ENCODE measurements at regions not wholly inside any gene's neighbourhood (a gene's known extent, or its start where the extent isn't known, plus 50 kb on each side); places are given as distances from the start of the nearest gene placed in this dataset.

DNA sequence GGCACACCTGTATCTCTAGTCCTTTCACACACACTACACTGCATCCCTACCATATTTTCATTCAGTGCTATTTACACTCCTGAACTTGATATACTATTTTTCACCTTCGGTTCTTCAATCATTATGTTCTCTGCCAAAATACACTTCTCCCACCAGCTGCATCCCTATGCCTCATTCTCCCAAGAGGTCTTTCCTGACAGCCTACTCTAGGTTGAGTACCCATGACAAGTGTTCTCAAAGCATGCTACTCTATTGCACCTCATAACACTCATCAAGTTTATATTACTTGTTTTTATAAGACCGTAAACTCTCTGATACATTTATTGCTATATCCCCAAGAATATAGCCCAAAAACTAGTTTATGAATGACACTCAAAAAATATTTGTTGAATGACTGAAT is 549.5 kb downstream of the PYDC2 start (continued):
- TF ChIP-seq EGR1 (IDR thresholded peaks at IDR 0.05; ENCODE audit: low read depth in 2 of 2) (no peak), GABPA (IDR thresholded peaks at IDR 0.05 in 1 of 2, conservative IDR thresholded peaks at IDR 0.05 in 1 of 2) (no peak)

DNA sequence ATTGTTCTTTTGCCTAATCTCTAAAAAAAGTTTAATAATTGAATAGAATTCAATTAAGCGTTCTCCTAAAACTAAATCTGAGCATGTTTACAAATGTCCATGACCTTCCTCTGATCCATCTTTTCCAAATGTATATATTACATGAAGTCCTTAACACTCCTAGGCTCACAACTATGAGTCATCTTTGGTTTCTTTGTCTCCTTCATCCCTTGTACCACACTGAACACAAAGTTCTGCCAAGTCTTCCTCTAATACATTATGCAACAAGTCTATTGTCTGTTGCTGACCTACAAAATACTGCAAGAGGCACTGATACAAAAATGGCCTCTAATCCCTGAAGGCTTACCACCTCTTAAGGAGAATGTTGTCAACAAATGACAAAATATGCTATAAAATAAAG is 550.2 kb downstream of the PYDC2 start:
- H3K9ac ChIP-seq (ENCODE audit: low read depth in 1 of 2, low read length in 2 of 2), result no peak overlapping the region
- H3K27ac ChIP-seq (ENCODE audit: low read depth in 1 of 2, low read length in 2 of 2), result no peak overlapping the region
- WGBS, result 88% methylated on average over 1 of the region's 1 CpG
- H3K9me3 ChIP-seq (ENCODE audit: control insufficient read depth in 4 of 4, low read length in 3 of 4), result peaks cover 0 to 2% (median 0%) of the 10 kb centered on the region in 4 donors
- H3K4me3 ChIP-seq (ENCODE audit: low read depth in 1 of 3, low read length in 3 of 3), result no peak overlapping the region
- H3K36me3 ChIP-seq (ENCODE audit: control insufficient read depth in 4 of 4, insufficient read depth in 3 of 4, low read depth in 1 of 4, low read length in 3 of 4), result no peaks in the 10 kb centered on the region
- DNase-seq (ENCODE audit: low spot score), result no peak
- H3K4me1 ChIP-seq (ENCODE audit: control insufficient read depth in 4 of 4, insufficient read depth in 4 of 4, low read length in 3 of 4), result no peaks in the 10 kb centered on the region
- H3K27me3 ChIP-seq (ENCODE audit: control insufficient read depth in 4 of 4, insufficient read depth in 4 of 4, low read length in 3 of 4), result peaks cover 0 to 6% (median 0%) of the 10 kb centered on the region in 4 donors
- no peak for TF ChIP-seq JUND (IDR thresholded peaks at IDR 0.05)
- no peak for TF ChIP-seq ATF3 (IDR thresholded peaks at IDR 0.05)
- no peak for TF ChIP-seq GABPA (IDR thresholded peaks at IDR 0.05 in 1 of 2, conservative IDR thresholded peaks at IDR 0.05 in 1 of 2)
- TF ChIP-seq RXRA (IDR thresholded peaks at IDR 0.05), result no peak
- TF ChIP-seq FOXA1 (IDR thresholded peaks at IDR 0.05), result no peak
- no peak for TF ChIP-seq NR2F2 (IDR thresholded peaks at IDR 0.05)
- TF ChIP-seq FOXA2 (IDR thresholded peaks at IDR 0.05), result no peak
- no peak for TF ChIP-seq EGR1 (IDR thresholded peaks at IDR 0.05; ENCODE audit: low read depth in 2 of 2)
- no peak for TF ChIP-seq ZBTB33 (IDR thresholded peaks at IDR 0.05)
- TF ChIP-seq, protein P1, sequence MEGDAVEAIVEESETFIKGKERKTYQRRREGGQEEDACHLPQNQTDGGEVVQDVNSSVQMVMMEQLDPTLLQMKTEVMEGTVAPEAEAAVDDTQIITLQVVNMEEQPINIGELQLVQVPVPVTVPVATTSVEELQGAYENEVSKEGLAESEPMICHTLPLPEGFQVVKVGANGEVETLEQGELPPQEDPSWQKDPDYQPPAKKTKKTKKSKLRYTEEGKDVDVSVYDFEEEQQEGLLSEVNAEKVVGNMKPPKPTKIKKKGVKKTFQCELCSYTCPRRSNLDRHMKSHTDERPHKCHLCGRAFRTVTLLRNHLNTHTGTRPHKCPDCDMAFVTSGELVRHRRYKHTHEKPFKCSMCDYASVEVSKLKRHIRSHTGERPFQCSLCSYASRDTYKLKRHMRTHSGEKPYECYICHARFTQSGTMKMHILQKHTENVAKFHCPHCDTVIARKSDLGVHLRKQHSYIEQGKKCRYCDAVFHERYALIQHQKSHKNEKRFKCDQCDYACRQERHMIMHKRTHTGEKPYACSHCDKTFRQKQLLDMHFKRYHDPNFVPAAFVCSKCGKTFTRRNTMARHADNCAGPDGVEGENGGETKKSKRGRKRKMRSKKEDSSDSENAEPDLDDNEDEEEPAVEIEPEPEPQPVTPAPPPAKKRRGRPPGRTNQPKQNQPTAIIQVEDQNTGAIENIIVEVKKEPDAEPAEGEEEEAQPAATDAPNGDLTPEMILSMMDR (IDR thresholded peaks at IDR 0.05; ENCODE audit: low read depth, low read length, missing input control), result no peak
- TF ChIP-seq SP1 (IDR thresholded peaks at IDR 0.05), result no peak
- no peak for TF ChIP-seq YY1 (IDR thresholded peaks at IDR 0.05)
- TF ChIP-seq TAF1 (conservative IDR thresholded peaks at IDR 0.05), result no peak
- no peak for TF ChIP-seq RAD21 (IDR thresholded peaks at IDR 0.05)
- no peak for TF ChIP-seq HNF4G (IDR thresholded peaks at IDR 0.05)
- TF ChIP-seq REST (IDR thresholded peaks at IDR 0.05), result no peak

All from liver (tissue), 8 donors.